OCI-LY1 (cell line): ENCODE measurements at regions not wholly inside any gene's neighbourhood (a gene's known extent, or its start where the extent isn't known, plus 50 kb on each side); places are given as distances from the start of the nearest gene placed in this dataset.

Source experiments
- CTCF ChIP-seq: fragments of 200-600 bp; sonication (generic), shearing (Covaris generic); IDR thresholded peaks from 2 replicates; pipeline ENCODE4 v1.5.1; 2017; ENCODE audit warnings: mild to moderate bottlenecking, antibody characterized with exemption, low read length, moderate library complexity, mixed read lengths
- EZH2 ChIP-seq: fragments of 200-600 bp; sonication (generic), shearing (Covaris generic); IDR thresholded peaks from 2 replicates; pipeline ENCODE4 v1.8.0; 2017; ENCODE audit warnings: borderline replicate concordance, mixed run types, mild to moderate bottlenecking, antibody characterized with exemption, low read length, moderate library complexity, mixed read lengths

- TF ChIP-seq CTCF = no peak
- TF ChIP-seq EZH2 = no peak
These were observed 165.6 kb upstream of the PRICKLE2 start for GRCh38 chr3:64390893-64391292.
